Gastroesophageal sphincter (tissue), 4 donors: ENCODE measurements at regions not wholly inside any gene's neighbourhood (a gene's known extent, or its start where the extent isn't known, plus 50 kb on each side); places are given as distances from the start of the nearest gene placed in this dataset.

Source experiments
- ATAC-seq: fragments of 150-250 bp; one replicate; pipeline ENCODE4 v1.9.1; 2016; ENCODE audit warnings: mild to moderate bottlenecking, moderate library complexity
- H3K27ac ChIP-seq, 4 donors: fragments of 200-600 bp; sonication (generic) in 3 of 4; 1 replicate in 3 of 4; 2 replicates in 1 of 4; pipeline ENCODE4 v1.5.1; 2016 to 2019
- H3K27me3 ChIP-seq: fragments of 200-600 bp; sonication (generic); one replicate; pipeline ENCODE4 v1.5.1; 2019
- H3K36me3 ChIP-seq, 2 donors: fragments of 200-600 bp; sonication (generic); one replicate each; pipeline ENCODE4 v1.5.1; 2019; ENCODE audit warnings: control low read depth in 1 of 2
- H3K4me1 ChIP-seq, 3 donors: fragments of 200-600 bp; sonication (generic); 1 replicate in 2 of 3; 2 replicates in 1 of 3; pipeline ENCODE4 v1.5.1; 2016 to 2019; ENCODE audit warnings: control low read depth in 2 of 3
- H3K4me3 ChIP-seq, 2 donors: fragments of 200-600 bp; sonication (generic); one replicate each; pipeline ENCODE4 v1.5.1; 2019; ENCODE audit warnings: mild to moderate bottlenecking in 1 of 2, moderate library complexity in 1 of 2
- H3K9me3 ChIP-seq, 3 donors: fragments of 200-600 bp; sonication (generic); one replicate each; pipeline ENCODE4 v1.5.1; 2017 to 2019; ENCODE audit warnings: control low read depth in 2 of 3
- CTCF ChIP-seq, 4 experiments: fragments of 200-600 bp in 2 of 4; fragments of 450-650 bp in 2 of 4; sonication (generic) in 1 of 4; IDR thresholded peaks; one replicate each; pipeline ENCODE4 v1.5.1; 2017 to 2019; ENCODE audit warnings: antibody characterized with exemption in 4 of 4, mild to moderate bottlenecking in 2 of 4, moderate library complexity in 2 of 4
- EP300 ChIP-seq: sonication (generic); formaldehyde crosslinking; IDR thresholded peaks from one replicate; pipeline ENCODE4 v1.6.1; 2017; ENCODE audit warnings: antibody characterized with exemption, mild to moderate bottlenecking
- POLR2A ChIP-seq, 2 donors: fragments of 450-650 bp; IDR thresholded peaks; one replicate each; pipeline ENCODE4 v1.6.1; 2017; ENCODE audit warnings: antibody characterized with exemption in 2 of 2, mild to moderate bottlenecking in 2 of 2, moderate library complexity in 1 of 2
- POLR2AphosphoS5 ChIP-seq: sonication (generic); formaldehyde crosslinking; IDR thresholded peaks from one replicate; pipeline ENCODE4 v1.6.1; 2017; ENCODE audit warnings: antibody characterized with exemption
- WGBS, 2 donors: methylation state at CpG; one replicate each; pipeline ENCODE4 v1.1.5; 2018; ENCODE audit warnings: low coverage in 1 of 2; 5-methylcytosine and 5-hydroxymethylcytosine counted together

- no peaks in the 10 kb centered on the region for H3K9me3 ChIP-seq
- WGBS, 2 donors, result 86 to 88% methylated on average over 5 of the region's 5 CpGs
- H3K4me1 ChIP-seq, result no peaks in the 10 kb centered on the region
- H3K27ac ChIP-seq, result no peak overlapping the region
- no peaks in the 10 kb centered on the region for H3K36me3 ChIP-seq
- no peak overlapping the region for H3K4me3 ChIP-seq
- no peak for ATAC-seq
- H3K27me3 ChIP-seq, result no peaks in the 10 kb centered on the region
- TF ChIP-seq POLR2AphosphoS5, result no peak
- no peak for TF ChIP-seq POLR2A (IDR thresholded peaks at IDR 0.05)
- no peak for TF ChIP-seq CTCF (IDR thresholded peaks at IDR 0.05)
- no peak for TF ChIP-seq EP300
These were observed 716.3 kb upstream of the MDGA2 start for GRCh38 chr14:48391661-48392060.

GRCh38 chr14:48390346-48390745 is 714.9 kb upstream of the MDGA2 start:
- Histone ChIP-seq H3K9me3 (no peaks in the 10 kb centered on the region), H3K4me1 (no peaks in the 10 kb centered on the region), H3K4me3 (no peak overlapping the region), H3K36me3 (no peaks in the 10 kb centered on the region), H3K27me3 (no peaks in the 10 kb centered on the region), H3K27ac (no peak overlapping the region)
- 55% methylated on average over 2 of the region's 2 CpGs for WGBS, 2 donors
- no peak for ATAC-seq
- TF ChIP-seq POLR2AphosphoS5 (no peak), EP300 (no peak), POLR2A (IDR thresholded peaks at IDR 0.05) (no peak)

GRCh38 chr14:48384821-48385220 is 709.4 kb upstream of the MDGA2 start:
- ATAC-seq, result no peak
- 43 to 64% methylated on average over 1 of the region's 1 CpG for WGBS, 2 donors
- no peaks in the 10 kb centered on the region for H3K4me1 ChIP-seq
- no peaks in the 10 kb centered on the region for H3K36me3 ChIP-seq
- no peak overlapping the region for H3K4me3 ChIP-seq
- no peaks in the 10 kb centered on the region for H3K9me3 ChIP-seq
- TF ChIP-seq CTCF (IDR thresholded peaks at IDR 0.05), result no peak
- TF ChIP-seq EP300, result no peak
- TF ChIP-seq POLR2A (IDR thresholded peaks at IDR 0.05), result no peak
- no peak overlapping the region for H3K27ac ChIP-seq
- no peaks in the 10 kb centered on the region for H3K27me3 ChIP-seq

GRCh38 chr14:48382961-48383360 is 707.6 kb upstream of the MDGA2 start:
- WGBS, 2 donors, result 95 to 98% methylated on average over 8 to 9 of the region's 13 CpGs
- ATAC-seq, result no peak
- Histone ChIP-seq H3K4me3 (no peak overlapping the region), H3K36me3 (no peaks in the 10 kb centered on the region), H3K27ac (no peak overlapping the region), H3K9me3 (no peaks in the 10 kb centered on the region), H3K27me3 (no peaks in the 10 kb centered on the region), H3K4me1 (no peaks in the 10 kb centered on the region)
- TF ChIP-seq EP300, result no peak
- TF ChIP-seq POLR2A (IDR thresholded peaks at IDR 0.05), result no peak
- TF ChIP-seq POLR2AphosphoS5, result no peak
- no peak for TF ChIP-seq CTCF (IDR thresholded peaks at IDR 0.05)

GRCh38 chr14:48378541-48378940 is 703.1 kb upstream of the MDGA2 start:
- H3K4me3 ChIP-seq, result no peak overlapping the region
- H3K4me1 ChIP-seq, result no peaks in the 10 kb centered on the region
- H3K9me3 ChIP-seq, result no peaks in the 10 kb centered on the region
- TF ChIP-seq POLR2A (IDR thresholded peaks at IDR 0.05), result no peak
- TF ChIP-seq POLR2AphosphoS5, result no peak
- no peak for TF ChIP-seq EP300
- TF ChIP-seq CTCF (IDR thresholded peaks at IDR 0.05), result no peak
- no peak for ATAC-seq
- no peaks in the 10 kb centered on the region for H3K36me3 ChIP-seq
- WGBS, 2 donors, result 93 to 100% methylated on average over 1 of the region's 1 CpG
- no peaks in the 10 kb centered on the region for H3K27me3 ChIP-seq
- no peak overlapping the region for H3K27ac ChIP-seq

GRCh38 chr14:48373981-48374380 is 698.6 kb upstream of the MDGA2 start:
- ATAC-seq, result no peak
- no peak for TF ChIP-seq POLR2AphosphoS5
- TF ChIP-seq POLR2A (IDR thresholded peaks at IDR 0.05), result no peak
- TF ChIP-seq CTCF (IDR thresholded peaks at IDR 0.05), result no peak
- TF ChIP-seq EP300, result no peak
- Histone ChIP-seq H3K27me3 (no peaks in the 10 kb centered on the region), H3K4me1 (no peaks in the 10 kb centered on the region), H3K27ac (no peak overlapping the region), H3K4me3 (no peak overlapping the region), H3K9me3 (no peaks in the 10 kb centered on the region), H3K36me3 (no peaks in the 10 kb centered on the region)
- WGBS, 2 donors, result 9 to 16% methylated on average over 3 of the region's 3 CpGs
